Fibroblast of lung (primary cell): ENCODE measurements at regions not wholly inside any gene's neighbourhood (a gene's known extent, or its start where the extent isn't known, plus 50 kb on each side); places are given as distances from the start of the nearest gene placed in this dataset.

Experiments
- DNase-seq, 2 donors: peaks; one replicate each; pipeline versions ENCODE4 v3.0.0 to v3.0.0-alpha.2; 2010; ENCODE audit warnings: low read depth in 2 of 2
- H2AFZ ChIP-seq: 2 replicates; pipeline ENCODE4 v1.5.1; 2012; ENCODE audit warnings: low read length, control low read depth, inconsistent platforms
- H3K27ac ChIP-seq: 2 replicates; pipeline ENCODE4 v1.5.1; 2011; ENCODE audit warnings: low read length, control low read depth; ENCODE audit not compliant: insufficient read depth
- H3K27me3 ChIP-seq: 2 replicates; pipeline ENCODE4 v1.5.1; 2011; ENCODE audit warnings: mild to moderate bottlenecking, low read length; ENCODE audit not compliant: control insufficient read depth, insufficient read depth
- H3K36me3 ChIP-seq: 2 replicates; pipeline ENCODE4 v1.5.1; 2011; ENCODE audit warnings: low read length; ENCODE audit not compliant: control insufficient read depth, insufficient read depth
- H3K4me1 ChIP-seq: 2 replicates; pipeline ENCODE4 v1.5.1; 2011; ENCODE audit warnings: low read length; ENCODE audit not compliant: control insufficient read depth, insufficient read depth; ENCODE audit errors: extremely low read depth
- H3K4me2 ChIP-seq: 2 replicates; pipeline ENCODE4 v1.5.1; 2011; ENCODE audit warnings: low read length, control low read depth; ENCODE audit not compliant: insufficient read depth; ENCODE audit errors: extremely low read depth
- H3K4me3 ChIP-seq, 4 experiments: fragments of 200-600 bp in 1 of 4; sonication (generic) in 1 of 4; replicated peaks in 1 of 4; 2 replicates each; pipeline ENCODE4 v1.5.1; 2011 to 2016; ENCODE audit warnings: low read length in 4 of 4, low read depth in 3 of 4, mild to moderate bottlenecking in 3 of 4, control low read depth in 2 of 4, inconsistent platforms in 1 of 4, mixed read lengths in 1 of 4; ENCODE audit not compliant: insufficient read depth in 1 of 4; ENCODE audit errors: control extremely low read depth in 1 of 4
- H3K79me2 ChIP-seq: 2 replicates; pipeline ENCODE4 v1.5.1; 2012; ENCODE audit warnings: mild to moderate bottlenecking, low read length, inconsistent platforms; ENCODE audit not compliant: control insufficient read depth, insufficient read depth
- H3K9ac ChIP-seq: 2 replicates; pipeline ENCODE4 v1.5.1; 2011; ENCODE audit warnings: mild to moderate bottlenecking, low read length, control low read depth; ENCODE audit not compliant: insufficient read depth
- H3K9me3 ChIP-seq: 2 replicates; pipeline ENCODE4 v1.5.1; 2012; ENCODE audit warnings: low read depth, low read length; ENCODE audit not compliant: control insufficient read depth, insufficient read depth
- H4K20me1 ChIP-seq: 2 replicates; pipeline ENCODE4 v1.5.1; 2011; ENCODE audit warnings: low read length; ENCODE audit not compliant: control insufficient read depth, insufficient read depth; ENCODE audit errors: extremely low read depth
- EZH2 ChIP-seq: IDR thresholded peaks from 2 replicates; pipeline ENCODE4 v1.5.1; 2012; ENCODE audit warnings: low read length, control low read depth, mild to moderate bottlenecking; ENCODE audit errors: missing control alignments
- TF ChIP-seq, protein P1 (sequence below), 2 donors: IDR thresholded peaks in 1 of 2; conservative IDR thresholded peaks in 1 of 2; 1 replicate in 1 of 2; 2 replicates in 1 of 2; pipeline ENCODE4 v1.5.1; 2011 to 2012; ENCODE audit warnings: low read length in 2 of 2, control low read depth in 1 of 2, inconsistent platforms in 1 of 2, low read depth in 1 of 2, mild to moderate bottlenecking in 1 of 2

- no peak overlapping the region for H3K4me3 ChIP-seq
- no peak overlapping the region for H2AFZ ChIP-seq
- no peak overlapping the region for H3K9ac ChIP-seq
- no peaks in the 10 kb centered on the region for H3K36me3 ChIP-seq
- no peaks in the 10 kb centered on the region for H3K4me1 ChIP-seq
- no peaks in the 10 kb centered on the region for H4K20me1 ChIP-seq
- no peaks in the 10 kb centered on the region for H3K79me2 ChIP-seq
- no peak for TF ChIP-seq EZH2
- H3K27me3 ChIP-seq = no peaks in the 10 kb centered on the region
- H3K27ac ChIP-seq = no peak overlapping the region
- H3K9me3 ChIP-seq = no peaks in the 10 kb centered on the region
- no peak for DNase-seq
- H3K4me2 ChIP-seq = no peak overlapping the region
Measured at GRCh38 chr6:54009052-54009654, 102.1 kb upstream of the MLIP start.

GRCh38 chr6:54010340-54011276 is 100.6 kb upstream of the MLIP start:
- no peaks in the 10 kb centered on the region for H3K36me3 ChIP-seq
- H3K27ac ChIP-seq = no peak overlapping the region
- no peaks in the 10 kb centered on the region for H4K20me1 ChIP-seq
- no peaks in the 10 kb centered on the region for H3K9me3 ChIP-seq
- no peaks in the 10 kb centered on the region for H3K27me3 ChIP-seq
- DNase-seq = peak; percentile 9 to 50
- no peak overlapping the region for H3K9ac ChIP-seq
- H3K4me1 ChIP-seq = no peaks in the 10 kb centered on the region
- no peaks in the 10 kb centered on the region for H3K79me2 ChIP-seq
- no peak overlapping the region for H2AFZ ChIP-seq
- no peak overlapping the region for H3K4me3 ChIP-seq
- TF ChIP-seq, protein P1, sequence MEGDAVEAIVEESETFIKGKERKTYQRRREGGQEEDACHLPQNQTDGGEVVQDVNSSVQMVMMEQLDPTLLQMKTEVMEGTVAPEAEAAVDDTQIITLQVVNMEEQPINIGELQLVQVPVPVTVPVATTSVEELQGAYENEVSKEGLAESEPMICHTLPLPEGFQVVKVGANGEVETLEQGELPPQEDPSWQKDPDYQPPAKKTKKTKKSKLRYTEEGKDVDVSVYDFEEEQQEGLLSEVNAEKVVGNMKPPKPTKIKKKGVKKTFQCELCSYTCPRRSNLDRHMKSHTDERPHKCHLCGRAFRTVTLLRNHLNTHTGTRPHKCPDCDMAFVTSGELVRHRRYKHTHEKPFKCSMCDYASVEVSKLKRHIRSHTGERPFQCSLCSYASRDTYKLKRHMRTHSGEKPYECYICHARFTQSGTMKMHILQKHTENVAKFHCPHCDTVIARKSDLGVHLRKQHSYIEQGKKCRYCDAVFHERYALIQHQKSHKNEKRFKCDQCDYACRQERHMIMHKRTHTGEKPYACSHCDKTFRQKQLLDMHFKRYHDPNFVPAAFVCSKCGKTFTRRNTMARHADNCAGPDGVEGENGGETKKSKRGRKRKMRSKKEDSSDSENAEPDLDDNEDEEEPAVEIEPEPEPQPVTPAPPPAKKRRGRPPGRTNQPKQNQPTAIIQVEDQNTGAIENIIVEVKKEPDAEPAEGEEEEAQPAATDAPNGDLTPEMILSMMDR (conservative IDR thresholded peaks at IDR 0.05 in 1 of 2, IDR thresholded peaks at IDR 0.05 in 1 of 2; ENCODE audit: low read depth in 1 of 2, low read length in 2 of 2) = no peak
- no peak for TF ChIP-seq EZH2
- H3K4me2 ChIP-seq = no peak overlapping the region

GRCh38 chr6:54011277-54011648 is 100.0 kb upstream of the MLIP start:
- Histone ChIP-seq H3K4me2 (no peak overlapping the region), H4K20me1 (no peaks in the 10 kb centered on the region), H3K79me2 (no peaks in the 10 kb centered on the region), H3K9ac (no peak overlapping the region), H2AFZ (no peak overlapping the region), H3K4me1 (no peaks in the 10 kb centered on the region), H3K4me3 (no peak overlapping the region), H3K27ac (no peak overlapping the region), H3K9me3 (no peaks in the 10 kb centered on the region), H3K36me3 (no peaks in the 10 kb centered on the region), H3K27me3 (no peaks in the 10 kb centered on the region)
- no peak for TF ChIP-seq EZH2
- TF ChIP-seq, protein P1 (conservative IDR thresholded peaks at IDR 0.05 in 1 of 2, IDR thresholded peaks at IDR 0.05 in 1 of 2; ENCODE audit: low read depth in 1 of 2, low read length in 2 of 2) = no peak
- no peak for DNase-seq
